HepG2 (cell line): ENCODE measurements at regions not wholly inside any gene's neighbourhood (a gene's known extent, or its start where the extent isn't known, plus 50 kb on each side); places are given as distances from the start of the nearest gene placed in this dataset.

Source experiments
- ATAC-seq: fragments of 200-7000 bp; cut with Tn5 transposase; 3 replicates; pipeline ENCODE4 v1.9.1; 2020; ENCODE audit warnings: mild to moderate bottlenecking, moderate library complexity
- BruUV-seq: library from RNA; stranded (reverse); fragments of 400-500 nt; replicated peaks from 2 replicates; lab custom pipeline; 2021; lab: Mats Ljungman, UMichigan
- CTCF ChIA-PET: fragments of 300-600 bp; formaldehyde crosslinking; extraction: SDS; loops from one replicate; lab custom pipeline; 2021; ENCODE audit warnings: low total read pairs, inconsistent platforms, low intra/inter-chr PET ratio; lab: Yijun Ruan, JAX
- POLR2A ChIA-PET: fragments of 350-600 bp; sonication (Branson Sonifier 250); formaldehyde crosslinking; loops from one replicate; lab custom pipeline; 2020; ENCODE audit warnings: antibody characterized with exemption, inconsistent platforms; lab: Yijun Ruan, JAX
- DNase-seq: peaks from one replicate; pipeline ENCODE4 v3.0.0-alpha.2; 2015; ENCODE audit warnings: low spot score
- FAIRE-seq: peaks from 3 replicates; lab custom pipeline; 2011; peaks lifted over from hg19 to GRCh38; lab: Jason Lieb, UNC
- H2AFZ ChIP-seq: one replicate; pipeline ENCODE4 v1.6.1; 2011; ENCODE audit warnings: low read length, inconsistent platforms
- H3K27ac ChIP-seq: fragments of 300-600 bp; 3 replicates; pipeline ENCODE4 v1.8.0; 2011; ENCODE audit warnings: mixed run types, mild to moderate bottlenecking, mixed read lengths, low read length, inconsistent platforms; ENCODE audit not compliant: insufficient read depth; ENCODE audit errors: extremely low read length
- H3K27me3 ChIP-seq, 2 experiments: fragments of 200-600 bp in 1 of 2; 2 replicates in 1 of 2; 3 replicates in 1 of 2; pipeline versions ENCODE4 v1.6.0 to v1.8.0; 2011; ENCODE audit warnings: low read length in 2 of 2, mild to moderate bottlenecking in 2 of 2, moderate library complexity in 2 of 2, inconsistent platforms in 1 of 2; ENCODE audit not compliant: insufficient read depth in 2 of 2, control insufficient read depth in 1 of 2
- H3K36me3 ChIP-seq, 2 experiments: fragments of 200-600 bp in 1 of 2; replicated peaks in 1 of 2; 2 replicates in 1 of 2; 3 replicates in 1 of 2; pipeline versions ENCODE4 v1.5.1 to v1.8.0; 2011; ENCODE audit warnings: low read length in 2 of 2, inconsistent platforms in 1 of 2; ENCODE audit not compliant: insufficient read depth in 2 of 2, control insufficient read depth in 1 of 2
- H3K4me1 ChIP-seq: 2 replicates; pipeline ENCODE4 v1.5.1; 2012; ENCODE audit warnings: low read length, inconsistent platforms; ENCODE audit not compliant: insufficient read depth
- H3K4me2 ChIP-seq: 2 replicates; pipeline ENCODE4 v1.6.0; 2011; ENCODE audit warnings: low read depth, low read length, inconsistent platforms
- H3K4me3 ChIP-seq, 3 experiments: fragments of 200-600 bp in 1 of 3; sonication (generic), shearing (Covaris generic) in 1 of 3; replicated peaks in 1 of 3; 2 replicates each; pipeline ENCODE4 v1.5.1; 2011 to 2016; ENCODE audit warnings: low read length in 3 of 3, inconsistent platforms in 2 of 3, low read depth in 2 of 3, mild to moderate bottlenecking in 2 of 3, control low read depth in 1 of 3, mixed read lengths in 1 of 3; ENCODE audit not compliant: insufficient read depth in 1 of 3
- H3K79me2 ChIP-seq: one replicate; pipeline ENCODE4 v1.6.1; 2011; ENCODE audit warnings: low read length, inconsistent platforms; ENCODE audit not compliant: insufficient read depth
- H3K9ac ChIP-seq: 2 replicates; pipeline ENCODE4 v1.6.0; 2011; ENCODE audit warnings: mild to moderate bottlenecking, low read depth, low read length, inconsistent platforms; ENCODE audit not compliant: insufficient read depth
- H3K9me3 ChIP-seq: 2 replicates; pipeline ENCODE4 v1.5.1; 2012; ENCODE audit warnings: mild to moderate bottlenecking, low read length
- H4K20me1 ChIP-seq: 2 replicates; pipeline ENCODE4 v1.6.0; 2011; ENCODE audit warnings: inconsistent platforms, mild to moderate bottlenecking, low read length, moderate library complexity; ENCODE audit not compliant: insufficient read depth
- ATF2 ChIP-seq: sonication (generic); formaldehyde crosslinking; IDR thresholded peaks from 2 replicates; pipeline ENCODE4 v1.4.0; 2020; ENCODE audit warnings: missing genetic modification reagents
- CEBPG ChIP-seq: IDR thresholded peaks from 2 replicates; pipeline ENCODE4 v1.6.1; 2016
- CTCF ChIP-seq: sonication (generic); formaldehyde crosslinking; IDR thresholded peaks from 2 replicates; pipeline ENCODE4 v1.5.0; 2020; ENCODE audit warnings: mild to moderate bottlenecking, missing genetic modification reagents, moderate library complexity
- HMGXB3 ChIP-seq: sonication (generic); formaldehyde crosslinking; IDR thresholded peaks from 2 replicates; pipeline ENCODE4 v1.4.0; 2020; ENCODE audit warnings: missing genetic modification reagents, borderline replicate concordance
- MIXL1 ChIP-seq: IDR thresholded peaks from 2 replicates; pipeline ENCODE4 v1.6.1; 2016
- SMC3 ChIP-seq: IDR thresholded peaks from 2 replicates; pipeline ENCODE4 v1.6.1; 2011; ENCODE audit warnings: low read length, improper control_type of control experiment
- STAG1 ChIP-seq: sonication (generic); formaldehyde crosslinking; IDR thresholded peaks from 2 replicates; pipeline ENCODE4 v1.4.0; 2020; ENCODE audit warnings: missing genetic modification reagents
- TFDP2 ChIP-seq: sonication (generic); formaldehyde crosslinking; IDR thresholded peaks from 2 replicates; pipeline ENCODE4 v1.4.0; 2020; ENCODE audit warnings: missing genetic modification reagents
- ZNF230 ChIP-seq: sonication (generic); formaldehyde crosslinking; IDR thresholded peaks from 2 replicates; pipeline ENCODE4 v1.4.0; 2020; ENCODE audit warnings: mild to moderate bottlenecking, missing genetic modification reagents
- ZNF414 ChIP-seq: sonication (generic); formaldehyde crosslinking; IDR thresholded peaks from 2 replicates; pipeline ENCODE4 v1.5.0; 2020; ENCODE audit warnings: missing genetic modification reagents
- ZNF468 ChIP-seq: sonication (generic); formaldehyde crosslinking; IDR thresholded peaks from 2 replicates; pipeline ENCODE4 v1.8.0; 2022; ENCODE audit warnings: mild to moderate bottlenecking, moderate library complexity, missing genetic modification reagents
- ZNF589 ChIP-seq: sonication (generic); formaldehyde crosslinking; conservative IDR thresholded peaks from 2 replicates; pipeline ENCODE4 v1.8.0; 2022; ENCODE audit warnings: mild to moderate bottlenecking, moderate library complexity, missing genetic modification reagents
- WGBS: methylation state at CpG from one replicate; pipeline ENCODE4 v1.1.6; 2017; ENCODE audit warnings: low lambda C conversion rate; 5-methylcytosine and 5-hydroxymethylcytosine counted together
- in situ Hi-C: cut with HindIII; loops from 2 replicates; pipeline ENCODE4 v1.10.0; 2017; ENCODE audit warnings: low pct_unique_long_range_greater_than_20kb; ENCODE audit not compliant: extremely low pct_ligation_motif_present
- intact Hi-C: fragments of 100-400 bp; cut with micrococcal nuclease; formaldehyde crosslinking; loops from one replicate; pipeline ENCODE4 v1.10.0; 2022; ENCODE audit not compliant: unreplicated experiment

GRCh38 chr12:19572920-19573558 lies 133.7 kb downstream of the AEBP2 start:
- ATAC-seq = peak; percentile 89

More at GRCh38 chr12:19572920-19573558, 133.7 kb downstream of the AEBP2 start:
- no peaks in the 10 kb centered on the region for H3K4me1 ChIP-seq
- no peak overlapping the region for H3K4me2 ChIP-seq
- no peaks in the 10 kb centered on the region for H3K79me2 ChIP-seq
- no peaks in the 10 kb centered on the region for H3K36me3 ChIP-seq
- H4K20me1 ChIP-seq = no peaks in the 10 kb centered on the region
- no peaks in the 10 kb centered on the region for H3K9me3 ChIP-seq
- no peak overlapping the region for H2AFZ ChIP-seq
- in situ Hi-C loops (no loop called here), intact Hi-C loops (loop anchor here (2.0 kb wide), 1 partner anchor 804 kb away; no protein-coding TSS in a partner anchor)
- 61% methylated on average over 10 of the region's 16 CpGs for WGBS
- FAIRE-seq = peak; percentile 78
- H3K27me3 ChIP-seq = no peaks in the 10 kb centered on the region
- no peak for TF ChIP-seq TFDP2 (CRISPR knock-in tag)
- peak; percentile 50; the same call in 1 of the 2 replicates for TF ChIP-seq ZNF230
- peak; percentile 83 for TF ChIP-seq HMGXB3 (CRISPR knock-in tag)
- no peak for TF ChIP-seq ZNF468 (CRISPR knock-in tag)
- TF ChIP-seq CEBPG = 0 out of 2 replicates have a peak, but pooled peaks have one; percentile 38
- TF ChIP-seq STAG1 = peak; percentile 44
- TF ChIP-seq ATF2 (CRISPR knock-in tag) = no peak
- TF ChIP-seq ZNF589 (CRISPR knock-in tag) = no peak
- TF ChIP-seq SMC3 = peak; percentile 22; the same call in 1 of the 2 replicates
- TF ChIP-seq ZNF414 (CRISPR knock-in tag) = no peak
- TF ChIP-seq CTCF = peak; percentile 69
- 0 out of 2 replicates have a peak, but pooled peaks have one; percentile 57 for TF ChIP-seq MIXL1 (CRISPR knock-in tag)
- CTCF ChIA-PET = no interaction called here
- POLR2A ChIA-PET = no interaction called here
- no peak overlapping the region for H3K4me3 ChIP-seq
- no TSS peak for BruUV-seq
- H3K9ac ChIP-seq = no peak overlapping the region
- peak; percentile 45 for DNase-seq
- no peak overlapping the region for H3K27ac ChIP-seq
